ENCODE measurements at regions not wholly inside any gene's neighbourhood (a gene's known extent, or its start where the extent isn't known, plus 50 kb on each side); places are given as distances from the start of the nearest gene placed in this dataset.

DNA sequence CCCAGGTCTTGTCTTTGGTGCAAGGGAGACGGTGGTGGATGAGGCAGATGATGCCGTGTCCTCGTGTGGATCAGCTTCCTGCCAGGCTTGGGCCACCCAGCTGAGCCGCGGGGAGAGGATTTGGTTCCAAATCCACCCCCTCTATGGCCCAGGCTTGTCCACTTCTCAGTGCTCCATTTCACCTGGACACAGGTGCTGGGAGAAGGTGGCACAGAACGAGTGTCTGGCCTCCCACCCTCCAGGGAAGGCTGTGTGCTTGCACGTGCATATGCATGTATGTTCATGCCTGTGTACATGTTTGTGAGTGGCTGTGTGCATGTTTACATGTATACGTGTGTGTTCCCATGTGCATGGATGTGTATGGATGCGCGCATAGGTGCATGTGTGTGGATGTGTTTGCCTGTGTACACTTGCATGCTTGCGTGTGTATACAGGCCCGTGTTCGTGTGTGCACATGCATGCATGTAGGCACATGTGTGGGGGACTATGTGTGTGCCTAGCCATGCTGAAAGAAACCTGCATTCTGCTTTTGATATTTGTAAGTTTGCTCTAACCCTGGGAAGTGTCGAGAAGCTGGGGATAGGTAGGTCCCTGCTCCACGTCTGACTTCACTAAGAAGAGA, 196.3 kb downstream of the IRF8 start:
- DNase-seq, result no peak

DNA sequence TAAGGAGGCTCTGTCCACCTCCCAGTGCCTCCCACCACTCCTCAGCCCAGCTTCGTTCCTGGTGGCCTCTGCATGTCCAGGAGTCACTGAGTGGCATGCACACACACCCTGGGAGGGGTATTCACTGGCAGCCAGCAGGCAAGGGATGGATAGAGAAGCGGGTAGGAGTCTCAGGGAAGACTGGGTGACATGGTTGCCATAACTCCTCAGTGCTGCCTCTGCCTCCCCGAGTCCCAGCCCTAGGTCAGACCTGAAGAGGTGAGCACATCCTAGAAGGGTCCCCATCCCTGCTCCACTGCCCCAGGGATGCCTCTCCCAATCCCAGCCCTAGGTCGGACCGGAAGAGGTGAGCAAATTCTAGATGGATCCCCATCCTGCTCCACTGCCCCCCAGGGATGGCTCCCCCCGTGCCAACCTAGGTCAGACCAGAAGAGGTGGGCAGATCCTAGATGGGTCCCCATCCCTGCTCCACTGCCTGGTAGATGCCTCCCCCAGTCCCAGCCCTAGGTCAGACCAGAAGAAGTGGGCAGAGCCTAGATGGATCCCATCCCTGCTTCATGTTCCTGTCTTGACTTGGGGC, 197.0 kb downstream of the IRF8 start:
- DNase-seq, result no peak

DNA sequence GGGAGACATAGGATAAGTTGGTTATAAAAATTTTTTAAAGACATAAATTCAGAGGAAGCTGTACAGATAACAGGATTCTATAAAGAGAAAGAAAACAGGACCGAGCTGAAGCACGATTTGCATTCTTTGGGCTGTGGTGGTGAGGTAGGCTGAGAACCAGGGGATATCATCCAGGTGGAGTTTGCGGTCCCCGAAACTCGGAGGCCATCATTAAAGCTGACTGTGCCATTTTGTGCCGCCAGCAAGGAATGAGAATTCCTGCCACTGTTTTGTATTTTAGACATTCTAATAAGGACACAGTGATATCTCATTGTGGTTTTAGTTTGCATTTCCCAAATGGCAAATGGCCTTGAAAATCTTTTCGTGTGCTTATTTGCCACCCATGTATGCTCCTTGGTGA, 197.9 kb downstream of the IRF8 start:
- no peak for DNase-seq

DNA sequence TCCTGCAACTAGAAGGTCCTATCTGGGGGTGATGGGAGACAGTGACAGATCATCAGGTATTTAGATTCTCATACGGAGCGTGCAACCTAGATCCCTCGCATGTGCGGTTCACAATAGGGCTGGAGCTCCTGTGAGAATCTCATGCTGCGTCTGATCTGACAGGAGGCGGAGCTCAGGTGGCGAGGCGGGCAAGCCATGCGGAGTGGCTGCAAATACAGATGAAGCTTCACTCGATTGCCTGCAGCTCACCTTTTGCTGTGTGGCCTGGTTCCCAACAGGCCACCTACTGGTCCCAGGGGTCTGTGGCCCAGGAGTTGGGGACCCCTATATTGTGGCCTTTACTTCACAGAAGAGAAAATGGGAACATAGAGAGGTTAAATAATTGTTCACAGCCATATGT, 200.4 kb downstream of the IRF8 start:
- no peak for DNase-seq

DNA sequence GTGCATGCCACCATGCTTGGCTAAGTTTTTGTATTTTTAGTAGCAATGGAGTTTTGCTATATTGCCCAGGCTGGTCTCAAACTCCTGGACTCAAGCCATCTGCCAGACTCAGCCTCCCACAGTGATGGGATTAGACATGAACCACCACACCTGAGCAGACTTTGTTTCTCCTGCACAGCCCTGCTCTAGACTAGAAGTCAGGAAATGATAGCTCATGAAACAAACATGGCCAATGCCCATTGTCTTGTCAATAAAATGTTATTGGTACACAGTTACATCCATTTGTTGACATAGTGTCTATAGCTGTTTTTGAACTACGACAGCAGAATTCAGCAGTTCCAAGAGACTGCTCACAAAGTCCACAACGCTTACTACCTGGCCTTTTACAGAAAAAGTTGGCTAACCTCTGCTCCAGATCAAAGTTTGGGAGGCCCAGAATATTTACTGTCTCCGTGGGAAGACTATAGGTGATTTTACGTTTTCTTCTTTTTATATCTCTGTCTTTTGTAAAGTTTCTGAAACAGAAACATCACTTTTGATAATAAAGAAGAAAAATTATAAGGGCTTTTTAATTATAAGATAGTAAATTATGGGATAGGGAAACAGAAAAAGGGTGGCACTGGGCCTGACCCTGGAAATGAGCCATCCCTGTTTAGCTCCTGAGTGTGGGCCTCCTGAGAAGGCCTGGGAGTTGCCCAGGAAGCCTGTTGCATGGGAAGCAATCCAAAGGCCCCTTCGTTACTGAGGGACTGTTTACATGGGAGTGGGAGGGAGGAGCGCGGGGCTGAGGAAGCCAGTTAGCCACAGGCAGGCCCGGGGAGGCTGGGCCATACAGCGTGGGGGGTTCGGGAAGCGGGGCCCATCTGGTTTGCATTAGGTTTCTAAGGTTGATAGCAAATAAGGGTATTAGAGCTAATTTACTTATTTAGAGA, 201.5 kb downstream of the IRF8 start:
- no peak for DNase-seq

DNA sequence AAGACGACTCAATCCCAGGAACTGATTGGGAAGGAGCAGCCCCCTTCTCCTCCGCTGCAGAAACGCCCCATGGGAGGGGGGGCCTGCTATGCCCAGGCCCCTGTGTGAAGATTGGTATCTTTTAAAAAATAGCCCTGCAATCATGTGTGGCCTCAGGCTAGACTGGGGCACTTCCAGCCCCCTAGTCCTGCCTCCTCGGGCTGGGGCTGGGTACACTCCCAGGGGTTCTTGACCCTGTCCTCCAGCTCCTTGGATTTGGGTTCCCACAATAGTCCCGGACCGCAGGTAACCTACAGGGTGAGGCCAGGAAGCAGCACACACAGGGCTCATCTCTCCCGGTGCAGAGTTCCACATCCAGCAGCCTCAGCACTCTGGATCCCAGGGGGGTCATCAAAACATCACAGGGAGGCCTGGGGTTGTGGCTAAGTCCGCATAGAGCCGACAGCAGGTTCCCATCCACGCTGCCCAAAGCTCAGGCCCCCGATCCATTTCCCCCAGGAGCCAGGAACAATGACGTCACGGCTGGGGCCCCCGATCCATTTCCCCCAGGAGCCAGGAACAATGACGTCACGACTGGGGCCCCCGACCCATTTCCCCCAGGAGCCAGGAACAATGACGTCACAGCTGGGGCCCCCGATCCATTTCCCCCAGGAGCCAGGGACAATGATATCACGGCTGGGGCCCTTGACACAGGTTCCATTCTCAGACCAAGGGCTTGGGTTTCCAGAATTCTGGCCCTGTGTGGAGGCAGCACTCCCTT, 202.4 kb downstream of the IRF8 start:
- no peak for DNase-seq

DNA sequence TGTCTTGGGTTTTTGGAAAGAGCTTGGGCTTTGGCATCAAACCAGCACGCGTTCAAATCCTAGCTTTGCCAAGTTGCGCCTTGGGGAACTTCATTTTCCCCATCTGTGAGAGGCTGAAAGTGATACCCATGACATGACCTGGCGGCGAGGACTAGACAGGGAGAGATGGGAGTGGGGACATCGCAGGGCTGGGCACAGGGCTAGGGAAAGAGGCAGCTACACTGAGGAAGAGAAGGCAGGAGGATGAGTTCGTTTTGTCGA, 202.9 kb downstream of the IRF8 start:
- DNase-seq, result no peak

DNA sequence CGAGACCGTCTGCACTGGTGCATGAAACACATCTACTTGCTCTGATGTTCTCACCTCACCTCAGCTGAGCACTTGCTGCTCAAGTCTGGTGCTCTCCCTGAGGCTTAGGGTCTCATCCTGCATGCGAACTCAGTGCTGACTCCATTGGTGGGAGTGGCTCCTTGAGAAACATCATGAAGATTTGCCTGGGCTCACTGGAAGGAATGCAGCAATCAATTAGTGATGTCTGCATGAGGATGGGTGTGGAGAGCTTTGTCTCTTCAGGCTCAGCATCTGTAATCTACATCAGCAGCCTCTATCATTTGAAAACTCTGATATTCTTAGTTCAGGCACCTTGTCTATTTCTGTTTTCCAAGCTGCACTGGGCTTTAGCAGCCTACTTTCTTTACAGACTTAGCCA, 204.4 kb downstream of the IRF8 start:
- DNase-seq, result no peak

DNA sequence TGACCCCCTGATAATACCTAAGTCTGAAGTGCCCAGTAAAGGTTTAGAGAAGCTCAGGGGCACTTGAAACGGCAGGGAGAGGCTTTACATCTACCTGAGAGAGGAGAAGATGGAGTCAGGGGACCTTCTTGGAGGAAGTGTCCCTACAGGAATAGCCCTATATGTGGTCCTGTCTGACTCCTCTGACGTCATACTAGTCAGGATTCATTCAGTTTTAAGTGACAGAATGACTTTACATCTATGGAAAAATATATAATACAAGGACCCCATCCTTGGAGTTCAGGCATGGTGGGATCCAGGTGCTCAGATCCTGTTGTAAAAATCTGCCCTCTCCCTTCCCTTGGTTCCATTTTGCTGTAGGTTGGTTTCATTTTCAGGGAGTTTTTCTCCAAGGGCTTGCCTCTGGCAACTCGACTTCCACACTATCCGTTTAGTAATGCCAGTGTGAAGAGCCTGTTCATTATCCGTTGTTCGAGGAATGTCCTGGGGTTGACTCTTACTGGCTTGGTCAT, 205.6 kb downstream of the IRF8 start:
- no peak for DNase-seq

DNA sequence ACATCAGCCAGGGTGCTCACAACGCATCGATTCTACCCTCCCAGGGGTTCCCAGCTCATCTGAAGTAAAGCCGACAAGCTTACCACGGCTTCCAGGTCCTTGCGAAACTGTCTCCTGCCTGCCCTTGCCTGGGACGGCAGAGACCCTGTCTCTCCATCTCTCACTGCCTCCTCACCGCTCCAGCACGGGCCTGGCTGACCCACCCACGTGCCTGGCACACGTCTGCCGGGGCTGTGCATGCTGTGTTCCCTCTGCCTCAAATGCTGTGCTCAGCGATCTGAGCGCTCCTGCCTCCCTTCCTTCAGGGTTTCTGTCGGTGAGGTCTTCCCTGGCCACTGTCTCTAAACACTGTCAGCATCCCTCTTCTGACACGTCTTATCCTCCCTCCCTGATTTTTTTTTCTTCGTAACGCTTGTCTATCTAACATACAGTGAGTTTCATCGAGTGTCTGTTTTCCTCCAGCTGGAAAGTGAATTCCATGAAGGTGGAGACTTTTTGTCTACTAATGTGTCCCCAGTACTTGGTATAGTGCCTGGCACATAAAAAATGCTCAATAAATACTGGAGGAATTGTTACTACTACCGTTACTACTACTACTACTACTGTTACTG, 208.4 kb downstream of the IRF8 start:
- no peak for DNase-seq

DNA sequence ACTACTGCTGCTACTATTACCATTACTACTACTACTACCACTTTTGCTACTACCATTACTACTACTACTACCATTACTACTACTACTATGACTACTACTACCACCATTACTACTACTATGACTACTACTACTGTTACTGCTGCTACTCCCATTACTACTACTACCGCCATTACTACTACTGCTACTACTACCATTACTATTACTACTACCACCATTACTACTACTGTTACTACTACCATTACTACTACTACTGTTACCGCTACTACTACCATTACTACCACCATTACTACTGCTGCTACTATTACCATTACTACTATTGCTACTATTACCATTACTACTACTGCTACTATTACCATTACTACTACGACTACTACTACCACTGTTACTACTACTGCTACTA, 209.1 kb downstream of the IRF8 start:
- DNase-seq, result no peak

DNA sequence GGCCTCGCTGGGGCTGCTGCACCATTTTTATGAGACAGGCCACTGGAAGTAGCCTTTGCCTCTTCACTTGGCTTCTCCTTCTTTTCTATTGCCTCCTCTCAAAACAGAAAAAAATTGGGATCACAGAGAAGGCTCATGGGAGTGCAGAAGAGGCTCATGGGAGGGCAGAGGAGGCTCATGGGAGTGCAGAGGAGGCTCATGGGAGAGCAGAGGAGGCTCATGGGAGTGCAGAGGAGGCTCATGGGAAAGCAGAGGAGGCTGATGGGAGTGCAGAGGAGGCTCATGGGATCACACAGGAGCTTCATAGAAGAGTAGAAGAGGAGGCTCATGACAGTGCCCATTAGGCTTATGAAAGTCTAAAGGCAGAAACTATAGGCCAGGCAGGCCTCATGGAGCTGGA, 211.2 kb downstream of the IRF8 start:
- DNase-seq, result no peak

DNA sequence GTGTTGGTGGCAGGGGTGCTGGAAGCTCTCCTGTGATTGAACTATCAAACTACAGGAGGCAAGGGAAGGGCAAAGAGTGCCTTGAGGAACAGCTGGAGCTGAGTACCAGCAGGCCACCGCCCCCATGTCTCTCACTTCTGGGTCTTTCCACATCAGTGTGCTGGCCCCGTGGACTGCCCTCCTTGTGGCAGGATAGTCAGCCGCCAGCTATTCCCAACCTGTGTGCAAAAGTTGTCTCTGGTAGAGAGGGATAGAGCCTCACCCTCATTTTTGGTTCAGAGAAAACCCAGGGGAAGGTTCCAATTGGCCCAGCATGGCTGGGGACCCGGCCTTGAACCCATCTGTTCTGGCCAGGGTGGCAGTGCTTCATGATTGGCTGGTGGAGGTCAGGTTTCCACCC, 211.8 kb downstream of the IRF8 start:
- no peak for DNase-seq

DNA sequence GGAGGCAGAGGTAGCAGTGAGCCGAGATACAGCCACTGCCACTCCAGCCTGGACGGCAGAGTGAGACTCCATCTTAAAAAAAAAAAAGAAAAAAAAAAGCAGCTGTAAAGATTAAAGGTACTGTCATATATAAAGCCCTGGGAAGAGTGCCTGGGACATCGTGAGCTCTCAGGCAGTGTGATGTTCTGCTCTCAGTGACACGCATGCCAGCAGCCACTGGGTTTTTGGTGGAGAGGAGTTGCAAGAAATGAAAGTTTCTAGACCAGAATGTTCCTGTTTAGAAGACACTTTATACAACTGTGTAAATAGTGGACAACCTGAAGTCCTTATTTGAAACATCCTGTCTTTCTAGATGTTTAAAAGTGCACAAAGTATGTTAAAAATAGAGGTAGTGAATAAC, 213.2 kb downstream of the IRF8 start:
- DNase-seq, result no peak

DNA sequence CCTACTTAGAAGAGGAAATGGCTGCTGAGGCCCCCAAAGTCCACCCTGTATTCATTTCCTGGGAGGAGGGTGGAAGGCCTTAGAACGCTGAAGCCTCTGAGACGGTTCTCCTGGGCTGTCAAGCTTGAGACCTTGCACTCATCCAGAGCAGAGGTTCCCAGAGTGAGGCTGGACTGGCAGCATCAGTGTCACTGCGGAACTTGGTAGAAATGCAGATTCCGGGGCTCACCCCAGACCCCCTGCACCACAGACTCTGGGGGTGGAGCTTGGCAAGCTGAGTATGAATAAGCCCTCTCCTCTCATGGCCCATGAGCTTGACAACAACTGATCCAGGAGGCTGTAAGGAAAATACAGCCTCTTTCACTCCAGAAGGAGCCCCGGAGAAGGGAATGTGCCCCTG, 218.3 kb downstream of the IRF8 start:
- DNase-seq, result no peak

DNA sequence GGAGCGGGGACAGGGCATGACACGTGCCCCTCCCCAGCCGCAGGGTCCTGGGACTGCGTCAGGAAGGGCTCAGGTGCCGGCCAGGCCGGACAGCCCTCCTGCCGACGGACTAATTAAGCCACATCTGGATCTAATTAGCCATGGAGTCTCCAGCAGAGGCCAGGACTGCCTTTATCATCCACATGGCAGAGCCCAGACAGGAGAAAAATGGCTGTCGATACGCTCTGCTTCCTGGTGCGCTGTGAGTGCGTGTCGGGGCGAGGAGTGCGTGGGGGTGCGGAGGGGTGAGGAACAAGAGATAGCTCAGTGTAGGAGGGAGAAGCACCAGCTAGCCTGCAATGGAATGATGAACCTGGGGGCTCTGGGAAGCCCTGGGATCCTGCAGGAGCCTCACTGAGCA, 218.8 kb downstream of the IRF8 start:
- no peak for DNase-seq

DNA sequence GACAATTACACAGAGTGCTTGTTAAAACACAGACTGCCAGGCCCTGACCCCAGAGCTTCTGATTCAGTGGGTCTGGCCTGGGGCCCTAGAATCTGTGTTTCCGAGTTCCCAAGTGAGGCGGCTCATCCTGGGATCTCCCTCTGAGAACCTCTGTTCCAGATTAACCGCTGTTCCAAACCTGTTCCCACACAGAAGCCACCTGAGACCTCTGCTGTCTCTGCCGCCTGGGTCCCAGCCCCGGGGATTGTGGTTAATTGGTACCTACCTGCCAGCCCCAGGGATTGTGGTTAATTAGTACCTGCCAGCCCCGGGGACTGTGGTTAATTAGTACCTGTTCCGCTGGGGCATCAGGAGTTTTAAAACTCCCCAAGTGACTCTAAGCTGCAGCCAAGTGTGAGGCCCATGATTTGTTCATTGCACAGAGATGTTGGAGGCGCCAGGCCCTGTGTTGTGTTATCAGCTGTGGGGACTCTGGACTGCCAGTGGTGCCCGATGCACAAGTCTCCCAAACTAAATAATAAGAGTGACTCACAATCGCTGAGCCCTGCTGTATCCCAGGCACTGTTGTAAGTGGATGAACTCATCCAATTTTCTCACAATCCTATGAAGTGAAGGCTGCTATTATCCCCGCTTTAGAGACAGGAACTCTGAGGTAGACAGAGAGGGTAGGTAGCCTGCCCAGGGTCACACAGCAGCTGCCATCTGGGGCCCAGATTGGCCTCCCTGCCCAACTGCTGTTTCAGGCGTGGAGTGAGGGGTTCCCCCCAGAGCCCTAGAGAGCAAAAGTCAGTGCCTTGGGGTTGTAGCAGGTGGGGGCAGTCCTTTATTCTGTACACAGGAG, 219.7 kb downstream of the IRF8 start:
- no peak for DNase-seq

DNA sequence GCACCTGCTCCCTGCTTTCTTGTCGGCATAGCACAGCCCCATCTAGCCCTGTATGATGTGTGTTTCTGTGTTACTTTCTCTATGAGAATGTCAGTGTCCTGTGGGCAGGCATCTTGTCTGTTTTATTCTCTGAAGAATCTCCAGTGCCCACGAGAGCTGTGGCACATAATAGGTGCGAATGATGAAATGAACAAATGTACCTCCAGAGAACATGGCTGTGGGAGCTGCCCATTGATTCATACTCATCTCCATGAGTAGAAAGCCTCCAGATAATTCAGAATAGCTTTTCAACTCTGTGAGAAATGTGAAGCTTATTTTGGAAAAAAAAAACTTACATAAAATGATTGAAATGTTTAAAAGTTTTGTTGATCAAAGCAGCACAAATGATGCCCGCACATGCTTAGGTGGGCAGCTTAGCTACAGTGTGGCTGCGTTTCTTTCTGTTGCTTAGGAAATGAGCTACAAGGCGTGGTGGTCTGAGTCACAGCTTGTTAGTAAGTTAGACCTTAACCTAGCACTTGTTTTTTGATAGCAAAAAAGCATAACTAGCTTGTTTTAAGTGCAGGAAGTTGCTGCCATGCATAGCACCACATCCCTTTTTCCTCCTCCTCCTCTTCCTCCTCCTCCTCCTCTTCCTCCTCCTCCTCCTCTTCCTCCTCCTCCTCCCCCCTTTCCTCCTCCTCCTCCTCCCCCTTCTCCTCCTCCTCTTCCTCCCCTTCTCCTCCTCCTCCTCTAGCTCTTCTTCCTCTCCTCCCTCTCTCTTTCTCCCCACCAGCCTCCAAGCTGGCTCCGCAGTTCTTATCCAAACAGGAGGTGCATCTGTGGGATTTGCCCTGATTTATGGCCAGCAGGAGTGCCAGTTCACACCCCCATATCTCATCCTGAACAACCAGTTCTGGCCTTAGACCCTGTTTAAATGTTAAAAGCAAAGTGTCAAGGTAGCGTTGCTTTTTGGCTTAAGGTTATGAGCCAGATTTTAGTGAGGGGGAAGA, 221.5 kb downstream of the IRF8 start:
- DNase-seq, result no peak

DNA sequence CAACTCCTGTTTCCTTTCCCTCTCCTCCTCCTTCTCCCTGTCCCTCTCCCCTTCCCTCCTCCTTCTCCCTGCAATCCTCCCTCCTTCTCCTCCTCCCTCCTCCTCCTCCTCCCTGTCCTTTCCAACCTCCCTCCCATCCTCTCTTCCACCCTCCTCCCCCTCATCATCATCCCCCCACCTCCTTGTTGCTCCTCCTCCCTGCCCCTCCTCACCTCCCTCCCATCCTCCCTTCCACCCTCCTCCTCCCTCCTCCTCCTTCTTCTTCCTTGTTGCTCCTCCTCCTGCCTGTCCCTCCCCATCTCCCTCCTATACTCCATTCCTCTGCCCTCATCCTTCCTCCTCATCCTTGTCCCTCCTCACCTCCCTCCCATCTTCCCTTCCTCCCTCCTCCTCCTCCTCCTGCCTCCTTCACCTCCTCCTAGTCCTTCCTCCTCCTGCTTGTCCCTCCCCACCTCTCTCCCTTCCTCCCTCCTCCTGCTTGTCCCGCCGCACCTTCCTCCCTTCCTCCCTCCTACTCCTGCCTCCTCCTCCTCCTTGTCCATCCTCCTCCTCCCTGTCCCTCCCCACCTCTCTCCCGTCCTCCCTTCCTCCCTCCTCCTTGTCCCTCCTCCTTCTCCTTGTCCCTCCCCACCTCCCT, 222.5 kb downstream of the IRF8 start:
- no peak for DNase-seq

DNA sequence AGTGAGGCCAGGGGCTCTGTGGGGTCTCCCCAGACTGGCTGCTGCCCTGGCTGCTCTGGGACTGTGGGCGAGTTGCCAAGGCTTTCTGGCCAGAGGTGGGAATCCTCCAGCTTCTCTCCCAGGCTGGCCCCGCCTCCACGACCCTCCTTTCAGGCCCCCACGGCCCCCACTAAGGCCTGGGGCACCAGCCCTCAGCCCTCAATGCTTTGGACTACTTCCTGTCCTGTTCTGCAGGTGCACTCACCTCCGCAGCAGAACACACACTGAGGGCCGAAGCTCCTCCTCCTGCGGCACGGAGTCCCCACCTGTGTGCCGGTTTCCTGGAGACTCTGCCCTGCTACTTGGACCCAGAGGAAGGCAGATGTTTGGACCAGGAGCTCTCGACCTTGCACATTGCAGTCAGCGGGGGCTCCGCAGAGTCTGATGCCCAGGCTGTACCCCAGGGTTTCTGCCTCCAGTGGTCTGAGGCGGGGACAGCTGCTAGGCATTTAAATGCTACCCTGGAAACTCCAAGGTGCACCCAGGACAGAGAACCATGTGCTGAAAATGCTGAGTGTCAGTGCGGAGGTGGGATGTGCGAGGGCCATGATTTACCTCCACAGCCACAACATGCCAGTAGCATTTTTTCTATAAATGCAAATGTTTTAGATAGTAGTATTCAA, 223.8 kb downstream of the IRF8 start:
- no peak for DNase-seq
